M059J (cell line): ENCODE measurements at regions not wholly inside any gene's neighbourhood (a gene's known extent, or its start where the extent isn't known, plus 50 kb on each side); places are given as distances from the start of the nearest gene placed in this dataset.
A peak's percentile ranks its signal among the peaks of the same experiment; 100 is the strongest.
"Not testable (repeated sequence)": the region's sequence is repeated elsewhere in the genome, so short reads cannot be mapped to it uniquely, and the experiment has no call there.

Experiments used
- DNase-seq: peaks from one replicate; pipeline ENCODE4 v3.0.0-alpha.2; 2012; ENCODE audit warnings: low read depth

DNA sequence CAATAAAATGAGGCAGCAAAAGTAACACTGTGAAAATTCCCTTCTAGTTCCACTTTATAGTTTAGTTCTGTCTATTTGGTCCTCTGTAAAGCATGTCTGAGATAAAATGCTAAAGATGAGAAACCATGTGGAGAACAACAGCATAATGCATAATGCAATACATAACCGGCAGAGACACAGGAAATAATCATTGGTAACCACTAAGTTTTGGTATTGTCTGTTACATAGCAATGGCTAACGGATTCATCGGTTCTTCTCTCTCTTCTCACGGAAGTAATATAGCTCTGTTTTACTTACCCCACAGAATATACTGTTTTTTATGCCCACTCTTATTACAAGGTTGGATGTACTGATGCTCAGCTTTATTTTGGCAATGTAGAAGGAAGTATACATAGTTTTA is 158.9 kb downstream of the FAM174A start:
- DNase-seq = no peak

DNA sequence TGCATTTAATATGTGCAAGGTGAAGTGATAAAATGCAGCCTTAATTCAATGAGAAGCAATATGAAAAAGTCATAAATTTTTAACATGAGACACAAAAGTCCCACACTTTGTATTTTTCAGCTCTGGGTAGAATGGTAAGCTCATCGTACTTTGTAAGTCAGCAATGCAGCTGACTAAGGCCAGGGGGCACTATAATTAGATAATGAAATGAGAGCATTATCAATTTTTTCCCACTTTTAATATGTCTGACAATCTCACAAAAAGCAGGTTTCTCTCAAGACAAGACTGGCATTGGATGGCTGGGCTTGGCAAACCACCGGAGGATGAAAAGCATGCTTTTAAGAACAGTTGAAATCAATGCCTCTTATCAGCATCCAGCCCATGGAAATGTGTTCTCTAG is 162.8 kb downstream of the FAM174A start:
- DNase-seq = no peak

DNA sequence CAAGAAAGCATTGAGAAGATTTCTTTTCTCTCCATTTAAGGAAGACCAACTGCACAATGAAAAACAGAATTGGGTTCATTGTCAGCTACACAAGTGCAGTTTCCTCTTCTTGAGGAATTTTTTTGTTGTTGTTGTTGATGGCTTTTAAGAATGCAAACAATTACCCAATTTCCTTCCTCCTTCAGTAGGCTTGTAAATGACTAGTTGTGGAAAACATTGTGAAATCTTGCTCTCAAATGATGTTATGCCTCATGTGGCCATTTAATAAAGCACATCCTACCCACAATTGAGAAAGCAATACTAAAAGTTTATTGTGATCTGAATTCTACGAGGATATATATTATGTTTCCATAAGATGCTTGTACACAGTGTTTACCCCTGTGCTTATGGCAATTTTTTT is 171.6 kb downstream of the FAM174A start:
- peak; percentile 5 for DNase-seq

DNA sequence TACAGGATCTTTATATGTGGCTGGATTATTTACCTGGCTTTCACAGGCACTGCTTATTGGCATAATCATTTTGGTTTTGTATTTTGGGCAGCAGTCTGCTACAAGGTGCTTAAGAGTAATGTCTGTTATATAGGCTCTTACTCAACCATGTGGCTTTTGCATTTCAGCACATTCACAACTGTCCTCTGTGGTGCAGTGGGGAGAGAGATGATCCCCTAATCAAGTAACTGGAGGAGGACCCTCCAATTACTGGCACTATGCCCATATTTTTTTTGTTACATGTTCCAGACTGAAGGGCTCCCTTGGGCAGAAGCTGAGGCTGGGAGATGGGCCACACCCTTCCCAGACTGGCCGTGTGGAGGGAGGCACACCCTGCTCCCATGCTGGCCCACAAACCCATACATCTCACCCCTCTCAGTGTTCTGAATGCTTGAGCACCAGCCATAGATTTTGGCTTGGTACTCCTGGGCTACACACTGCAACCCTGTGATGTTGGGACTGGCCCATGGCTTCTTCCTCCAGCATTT is 173.5 kb downstream of the FAM174A start:
- no peak for DNase-seq

DNA sequence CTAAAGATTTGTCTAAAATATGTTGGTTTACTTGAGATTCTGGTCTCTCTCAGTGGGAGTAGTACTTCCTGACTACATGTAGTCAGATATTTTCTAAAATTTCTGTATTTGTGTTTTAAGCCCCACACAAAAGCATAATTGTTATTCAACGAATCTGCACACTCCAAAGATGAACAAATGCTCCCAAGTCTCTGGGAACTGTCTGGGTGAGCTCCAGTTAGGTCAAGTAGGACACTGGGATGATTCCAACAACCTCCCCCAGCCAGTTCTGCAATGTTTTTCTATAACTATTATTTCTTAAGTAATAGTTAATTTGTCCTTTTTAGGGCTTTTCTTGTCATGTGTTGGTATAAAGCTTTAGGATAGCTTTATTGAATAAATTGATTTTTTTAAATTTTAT is 174.6 kb downstream of the FAM174A start:
- no peak for DNase-seq

DNA sequence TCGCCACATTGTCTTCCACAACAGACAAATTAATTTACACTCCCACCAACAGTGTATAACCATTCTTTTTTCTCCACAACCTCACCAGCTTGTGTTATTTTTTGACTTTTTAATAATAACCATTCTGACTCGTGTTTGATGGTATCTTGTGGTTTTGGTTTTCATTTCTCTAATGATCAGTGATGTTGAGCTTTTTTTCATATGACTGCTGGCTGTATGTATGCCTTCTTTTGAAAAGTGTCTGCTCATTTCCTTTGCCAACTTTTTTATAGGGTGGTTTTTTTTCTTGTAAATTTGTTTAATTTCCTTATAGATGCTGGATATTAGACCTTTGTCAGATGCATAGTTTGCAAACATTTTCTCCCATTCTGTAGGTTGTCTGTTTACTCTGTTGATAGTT is 179.6 kb downstream of the FAM174A start:
- not testable (repeated sequence) for DNase-seq

DNA sequence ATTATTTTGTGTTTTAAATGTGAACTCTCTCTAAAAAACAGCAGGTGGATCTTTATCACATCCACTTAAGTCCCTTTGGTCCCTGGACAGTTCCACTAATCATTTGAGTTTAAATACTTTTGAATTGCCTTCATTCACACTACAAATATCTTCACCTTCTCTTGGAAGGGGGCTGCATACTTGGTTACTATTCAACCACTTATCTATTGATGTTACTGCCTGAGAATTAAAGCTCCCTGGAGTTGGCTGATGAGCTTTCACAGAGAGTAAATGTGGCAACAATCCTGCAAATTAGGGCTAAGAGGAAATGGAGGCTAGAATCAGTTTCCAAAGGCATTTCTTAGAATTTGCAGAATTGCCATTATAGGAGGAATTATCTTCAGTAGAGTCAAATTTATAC is 180.4 kb downstream of the ST8SIA4 start:
- no peak for DNase-seq

DNA sequence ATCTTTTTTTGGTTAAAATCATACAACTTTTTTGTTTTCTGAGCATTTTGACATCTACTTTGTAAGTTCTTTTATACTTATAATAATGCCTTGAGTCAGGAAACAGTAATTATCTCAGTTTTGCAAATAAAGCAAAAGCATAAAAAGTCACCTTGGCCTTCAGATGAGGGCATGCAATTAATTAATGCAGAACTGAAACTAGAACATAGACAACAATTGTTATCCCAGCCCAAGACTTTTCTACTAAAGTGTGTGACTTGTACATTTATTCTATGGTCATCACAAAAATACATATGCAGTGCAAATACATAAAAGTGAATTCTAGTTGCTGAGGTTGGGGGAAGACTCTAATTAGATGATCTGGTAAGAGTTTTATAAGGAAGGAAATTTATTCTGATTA is 179.9 kb downstream of the ST8SIA4 start:
- no peak for DNase-seq

DNA sequence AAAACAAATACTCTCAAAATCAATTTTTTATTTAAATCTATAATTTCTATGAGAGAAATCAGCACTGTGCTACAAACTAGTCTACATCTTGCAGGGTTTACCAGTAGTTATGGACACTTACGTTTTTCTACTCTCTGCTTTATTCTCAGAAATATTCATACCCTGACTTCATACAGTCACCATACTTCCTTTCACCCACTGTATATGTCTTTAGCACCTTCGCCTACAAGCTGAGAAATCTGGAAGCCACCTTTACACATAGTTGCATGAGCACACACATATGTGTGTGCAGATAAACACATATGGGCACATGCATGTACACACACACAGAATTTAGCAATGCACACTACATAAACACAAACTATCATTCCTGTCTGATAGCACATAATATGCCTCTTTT is 177.0 kb downstream of the ST8SIA4 start:
- no peak for DNase-seq

DNA sequence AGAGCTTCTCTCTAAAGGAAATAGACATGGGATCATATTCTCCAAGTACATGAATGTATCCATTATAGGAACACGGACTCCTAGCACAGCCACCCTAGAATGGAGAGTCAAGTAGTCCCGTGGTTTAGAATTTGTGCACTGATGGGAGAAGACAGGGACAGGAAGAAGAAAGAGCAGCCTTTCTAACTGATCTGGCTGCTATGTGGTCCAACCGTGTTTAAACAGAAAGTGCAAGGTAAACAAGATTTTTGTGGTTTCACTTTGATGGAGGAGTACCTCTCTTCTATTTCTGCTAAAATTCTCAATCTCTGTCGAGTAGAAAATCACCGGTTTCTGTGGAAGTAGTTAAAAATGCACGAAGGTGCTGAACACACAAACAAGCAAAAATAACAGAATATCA is 171.3 kb downstream of the ST8SIA4 start:
- peak; percentile 1 for DNase-seq

DNA sequence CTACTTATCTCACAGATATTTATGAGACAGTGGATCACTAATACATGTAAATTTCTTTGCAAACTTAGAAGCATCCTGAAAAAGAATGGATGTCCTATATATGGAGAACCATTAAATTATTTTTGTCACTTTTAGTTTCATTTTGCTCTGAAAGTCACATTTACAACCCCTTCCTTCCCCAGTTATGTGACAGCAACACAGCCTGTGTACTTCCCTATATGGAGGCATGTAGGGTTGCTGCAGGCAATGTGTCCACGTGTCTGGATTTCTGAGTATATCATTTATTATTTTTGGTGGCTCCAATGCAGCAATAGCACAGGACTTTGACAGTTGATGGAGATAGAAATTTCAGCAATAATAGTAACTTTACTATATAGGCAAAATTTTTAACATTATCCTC is 156.4 kb downstream of the ST8SIA4 start:
- DNase-seq = no peak

DNA sequence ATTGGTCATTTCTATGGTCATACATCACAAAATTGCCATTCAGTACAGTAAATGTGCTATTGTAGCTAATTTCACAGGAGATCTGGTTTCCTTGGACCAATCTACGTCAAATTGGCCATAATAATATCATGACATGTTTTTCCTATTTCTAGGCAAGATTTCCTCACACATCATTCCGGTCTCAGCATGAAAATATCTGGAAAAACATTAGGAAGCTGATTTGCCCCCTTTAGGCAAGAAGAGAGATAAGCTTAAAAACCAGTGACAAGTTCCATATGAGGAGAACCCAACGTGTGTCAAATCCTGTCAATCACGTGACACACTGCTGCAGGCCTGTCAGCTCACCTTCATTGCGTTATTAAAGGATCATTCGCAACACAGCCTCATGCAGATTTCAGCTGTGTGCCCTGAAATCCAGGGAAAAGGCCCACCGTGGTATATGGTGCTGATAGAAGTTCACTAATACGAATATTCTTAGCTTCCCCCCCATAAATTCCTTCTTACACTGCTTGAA is 153.3 kb downstream of the ST8SIA4 start:
- no peak for DNase-seq

DNA sequence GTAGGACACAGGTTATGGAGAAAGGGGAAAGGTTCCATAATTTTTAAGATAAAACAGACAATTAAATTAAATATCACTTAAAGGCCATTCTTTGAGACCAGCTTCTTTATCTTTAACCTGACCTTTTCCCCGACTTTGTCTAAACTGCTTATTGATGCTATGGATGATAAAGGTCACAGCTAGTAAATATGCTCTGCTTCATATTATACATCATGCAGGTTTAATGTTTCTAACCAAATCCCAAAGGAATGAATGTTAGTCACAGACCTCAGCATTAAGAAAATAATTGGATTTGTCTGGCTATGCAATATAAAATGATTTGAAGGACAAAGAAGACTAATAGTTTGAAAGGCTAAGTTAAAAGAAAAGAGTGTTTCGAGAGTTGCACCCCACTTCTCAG is 147.6 kb downstream of the ST8SIA4 start:
- DNase-seq = no peak
